COR-L47 (cell line): ENCODE measurements at regions not wholly inside any gene's neighbourhood (a gene's known extent, or its start where the extent isn't known, plus 50 kb on each side); places are given as distances from the start of the nearest gene placed in this dataset.

Experiments
- DNase-seq: peaks from one replicate; lab custom pipeline; 2025; lab: John Stamatoyannopoulos, UW

DNA sequence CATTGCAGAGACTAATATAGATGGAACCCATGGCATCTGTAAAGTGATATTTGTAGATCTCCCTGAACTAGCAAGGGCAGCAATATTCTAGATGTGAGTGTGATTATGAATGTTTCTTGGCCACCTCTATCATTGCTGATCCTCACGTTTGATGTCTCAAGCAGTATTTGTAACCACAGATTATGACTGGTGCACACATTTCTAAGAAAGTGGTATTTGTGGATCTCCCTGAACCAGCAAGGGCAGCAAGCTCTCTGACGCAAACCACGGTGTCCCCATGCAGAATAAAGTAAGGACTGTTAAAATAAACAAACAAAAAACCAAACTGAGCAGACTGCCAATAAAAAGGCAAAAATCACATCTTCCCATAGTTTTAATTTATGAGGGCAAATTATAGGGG is 301.3 kb downstream of the CSNK1G3 start:
- DNase-seq = no peak

DNA sequence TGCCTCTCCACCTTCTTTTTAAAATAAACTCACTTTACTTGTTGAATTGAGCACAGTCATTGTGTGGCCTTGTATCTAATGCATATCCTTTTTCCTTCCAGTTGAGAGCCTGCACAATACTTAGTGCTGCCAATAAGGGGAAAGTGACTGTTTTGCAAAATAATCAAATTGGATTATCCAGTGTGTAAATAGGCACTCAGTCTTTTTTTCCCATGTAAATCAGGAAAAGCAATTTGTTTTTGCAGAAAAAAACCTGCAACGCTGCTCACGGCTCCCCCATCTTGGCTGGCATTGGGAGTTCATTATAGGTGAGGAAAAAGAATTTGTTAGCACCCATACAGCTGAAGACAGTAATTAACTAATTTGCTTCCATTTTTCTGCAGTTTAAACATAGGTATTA is 299.9 kb downstream of the CSNK1G3 start:
- no peak for DNase-seq

GRCh38 chr5:123810746-123811340 is 298.9 kb downstream of the CSNK1G3 start:
- DNase-seq = no peak

GRCh38 chr5:123810253-123810652 is 298.3 kb downstream of the CSNK1G3 start:
- DNase-seq = peak; percentile 67

DNA sequence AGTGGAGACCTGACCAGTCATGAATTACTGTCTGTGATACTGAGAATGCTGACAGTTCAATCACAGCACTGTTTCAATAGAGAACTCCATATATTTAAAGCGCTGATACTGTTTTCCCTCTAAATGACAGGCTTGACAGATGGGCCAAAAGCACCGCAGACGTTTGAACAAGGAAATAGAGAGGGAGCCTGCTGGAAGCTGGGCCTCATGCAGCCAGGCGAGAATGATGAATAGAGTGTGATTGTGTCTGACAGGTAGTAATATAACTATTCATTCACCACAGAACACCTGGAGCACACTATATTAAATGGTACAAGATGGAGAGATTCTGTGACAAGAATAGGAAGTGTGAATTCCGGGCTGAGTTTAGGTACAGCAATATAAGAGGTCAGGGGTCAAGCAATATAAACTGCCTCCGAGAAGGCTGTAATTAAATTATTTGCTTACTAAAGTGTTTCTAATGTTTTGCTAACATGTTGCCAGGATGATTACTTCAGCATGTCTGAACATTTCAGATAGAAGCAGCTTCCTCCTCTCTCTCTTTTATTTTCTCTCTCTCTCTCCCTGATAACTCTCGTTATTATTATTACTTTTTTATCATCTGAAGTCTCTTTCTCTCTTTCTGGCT is 297.7 kb downstream of the CSNK1G3 start:
- DNase-seq = peak; percentile 94

DNA sequence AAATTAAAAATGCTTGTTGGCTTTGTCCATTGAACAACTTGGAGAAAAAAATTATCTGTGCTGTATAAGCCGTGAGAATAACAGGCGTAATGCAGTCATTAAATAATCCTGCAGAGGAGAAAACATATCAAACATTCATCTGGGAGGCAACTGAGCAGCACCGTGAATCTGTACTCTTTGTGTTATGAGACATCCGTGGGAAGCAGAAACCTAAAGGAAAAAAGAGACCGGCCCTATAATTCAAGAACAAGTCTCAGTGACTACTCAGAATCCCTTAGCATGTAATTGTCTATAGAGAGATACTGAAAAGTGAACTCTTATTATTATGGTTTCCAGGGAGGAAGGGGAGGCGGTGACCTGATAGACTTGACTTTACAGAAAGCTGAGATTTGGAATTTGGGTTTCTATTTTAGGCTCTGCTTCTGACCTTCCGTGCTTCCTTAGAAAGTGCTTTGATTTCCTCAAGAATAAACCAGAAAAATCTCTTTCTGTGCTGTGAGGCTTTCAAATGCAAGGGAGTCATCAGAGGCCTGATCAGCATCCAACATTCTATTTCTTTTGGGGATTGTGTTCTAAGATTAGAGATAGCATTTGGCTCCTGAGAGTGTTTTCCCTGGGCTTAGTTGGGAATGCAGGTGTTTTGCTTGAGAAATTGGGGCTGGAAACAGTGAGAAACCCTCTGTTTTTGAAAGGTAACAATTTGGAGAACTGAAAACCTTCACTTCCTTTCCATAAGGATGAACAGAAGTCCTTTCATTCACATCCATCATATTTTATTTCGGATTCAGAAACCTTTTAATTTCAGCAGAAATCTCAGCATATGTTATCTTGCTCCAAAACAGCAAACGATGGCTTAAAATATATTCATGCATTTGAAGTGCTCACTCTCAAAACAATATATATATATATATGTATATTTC is 296.7 kb downstream of the CSNK1G3 start:
- DNase-seq = no peak

GRCh38 chr5:123807177-123807945 is 295.4 kb downstream of the CSNK1G3 start:
- peak; percentile 47 for DNase-seq

DNA sequence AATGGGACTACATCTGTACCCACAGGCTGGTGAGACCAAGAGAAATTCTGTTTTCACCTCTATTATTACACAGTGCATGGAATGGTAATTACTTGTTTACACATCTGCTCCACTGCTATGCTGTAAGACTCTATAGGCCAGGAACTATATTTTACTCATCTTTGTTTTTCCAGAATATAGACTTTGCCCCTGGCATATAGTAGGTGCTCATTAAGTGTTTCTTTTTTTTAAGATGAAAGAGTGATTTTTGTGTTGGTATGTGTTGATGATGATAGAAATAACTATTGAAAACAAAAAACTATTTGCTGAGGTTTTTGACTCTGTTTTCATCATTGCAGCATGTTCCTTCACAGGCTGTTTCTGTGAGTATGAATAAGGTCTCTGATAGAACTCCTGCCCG is 294.7 kb downstream of the CSNK1G3 start:
- DNase-seq = no peak

DNA sequence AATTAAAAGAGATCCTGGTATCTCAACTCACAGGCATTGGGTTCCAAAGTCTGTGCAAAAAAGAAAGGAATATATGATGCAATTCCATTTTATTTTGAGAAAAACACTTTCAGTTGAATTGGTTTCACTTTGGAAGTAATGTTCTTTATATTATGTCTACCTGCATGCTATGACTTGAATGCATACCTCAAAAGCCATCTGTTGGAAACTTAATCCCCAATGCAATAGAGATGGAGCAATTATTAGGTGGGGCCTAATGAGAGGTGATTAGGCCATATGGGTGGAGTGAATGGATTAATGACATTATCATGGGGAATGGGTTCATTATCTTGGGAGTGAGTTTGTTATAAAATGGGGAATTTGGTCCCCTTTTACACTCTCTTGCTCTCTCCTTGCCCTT is 293.3 kb downstream of the CSNK1G3 start:
- no peak for DNase-seq

GRCh38 chr5:123803359-123803758 is 291.4 kb downstream of the CSNK1G3 start:
- DNase-seq = no peak

GRCh38 chr5:123802298-123802951 is 290.4 kb downstream of the CSNK1G3 start:
- no peak for DNase-seq

- no peak for DNase-seq
These were observed 288.7 kb downstream of the CSNK1G3 start for GRCh38 chr5:123800640-123801039.

DNA sequence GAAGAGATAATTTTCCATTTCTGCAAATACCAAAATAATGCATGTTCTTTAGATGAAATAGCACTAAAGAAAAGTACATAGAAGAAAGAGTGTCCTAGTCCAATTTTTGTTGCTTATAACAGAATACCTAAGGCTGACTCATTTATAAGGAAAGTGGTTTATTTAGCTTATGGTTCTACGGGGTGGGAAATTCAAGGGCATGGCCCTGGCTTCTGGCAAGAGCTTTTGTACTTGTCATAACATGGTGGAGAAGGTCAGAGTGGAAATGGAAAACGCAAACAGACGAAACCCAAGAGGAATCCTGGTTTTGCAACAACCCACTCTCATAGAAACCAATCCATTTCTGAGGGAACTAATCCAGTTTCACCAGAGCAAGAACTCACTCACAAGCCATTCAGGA is 283.7 kb downstream of the CSNK1G3 start:
- DNase-seq = no peak

DNA sequence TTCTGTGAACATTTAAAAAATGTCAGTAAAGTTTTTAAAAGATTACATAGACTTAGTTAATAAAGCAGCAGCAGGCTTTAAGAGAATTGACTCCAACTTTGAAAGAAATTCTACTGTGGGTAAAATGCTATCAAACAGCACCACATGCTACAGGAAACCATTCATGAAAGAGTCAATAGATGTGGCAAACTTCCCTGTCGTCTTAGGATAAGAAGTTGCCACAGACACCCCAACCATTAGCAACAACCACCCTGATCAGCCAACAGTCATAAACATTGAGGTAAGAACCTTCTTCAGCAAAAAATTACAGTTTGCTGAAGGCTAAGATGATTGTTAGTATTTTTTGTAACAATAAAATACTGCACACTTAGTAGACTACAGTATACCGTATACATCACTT is 278.2 kb downstream of the CSNK1G3 start:
- DNase-seq = no peak

GRCh38 chr5:123787635-123788034 is 275.7 kb downstream of the CSNK1G3 start:
- no peak for DNase-seq

GRCh38 chr5:123787136-123787535 is 275.2 kb downstream of the CSNK1G3 start:
- DNase-seq = no peak

DNA sequence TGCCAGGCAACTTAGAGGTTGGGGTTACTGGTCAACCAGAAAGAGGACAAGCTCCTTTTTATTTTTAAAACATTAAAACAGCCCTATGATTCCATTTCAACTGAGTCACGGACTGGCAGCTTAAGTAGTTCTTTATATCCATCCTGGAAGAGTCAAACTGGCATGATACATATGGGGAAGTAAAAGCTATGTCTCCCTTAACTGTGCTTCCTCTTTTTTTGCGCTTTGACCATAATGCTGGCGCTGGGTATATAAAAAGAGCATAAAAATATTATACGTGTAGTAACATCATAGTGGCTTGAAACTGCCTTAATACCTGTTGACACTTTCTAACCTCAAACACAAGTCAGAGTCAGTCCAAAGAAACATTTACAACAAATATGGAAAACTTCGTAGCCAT is 274.4 kb downstream of the CSNK1G3 start:
- DNase-seq = no peak

GRCh38 chr5:123785162-123786071 is 273.4 kb downstream of the CSNK1G3 start:
- DNase-seq = peak; percentile 82

DNA sequence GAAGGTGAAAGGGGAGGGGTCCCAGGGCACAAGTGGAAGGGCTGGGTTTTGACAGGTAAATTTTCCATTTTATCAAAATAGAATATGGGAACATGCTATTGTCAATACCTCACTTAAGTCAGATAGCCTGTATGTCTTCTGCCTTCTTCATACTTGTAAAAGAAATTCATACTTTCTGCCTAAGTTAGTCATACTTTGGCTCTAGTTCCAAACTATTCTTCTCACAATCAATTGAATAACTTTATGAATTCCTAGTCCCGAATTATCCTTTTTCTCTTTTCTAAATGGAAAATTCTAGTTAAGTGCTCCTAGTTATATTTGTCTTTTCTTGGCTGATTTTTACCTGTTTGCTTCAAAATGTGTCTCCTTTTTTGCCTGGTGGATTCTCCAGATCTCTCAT is 271.4 kb downstream of the CSNK1G3 start:
- DNase-seq = no peak

DNA sequence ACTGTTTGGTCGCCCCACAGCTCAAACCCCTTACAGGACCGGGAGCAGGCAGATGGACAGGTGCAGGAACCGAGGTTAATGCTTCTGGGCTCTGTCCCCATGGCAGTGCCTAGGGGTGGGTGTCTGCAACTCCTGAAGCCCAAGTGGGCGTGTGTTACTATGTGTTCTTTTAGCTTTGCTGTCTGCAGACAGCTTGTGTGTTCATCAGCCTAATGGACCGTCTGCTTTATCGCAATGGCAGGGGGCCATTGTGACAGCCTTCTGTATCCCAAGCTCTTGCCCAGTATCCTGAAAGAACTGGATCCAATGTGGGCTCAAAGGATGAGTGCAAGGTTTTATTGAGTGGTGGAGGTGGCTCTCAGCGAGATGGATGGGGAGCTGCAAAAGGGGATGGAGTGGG is 266.7 kb downstream of the CSNK1G3 start:
- DNase-seq = no peak

- DNase-seq = no peak
These were observed 264.8 kb downstream of the CSNK1G3 start for GRCh38 chr5:123776761-123777160.
